ENCODE measurements at regions not wholly inside any gene's neighbourhood (a gene's known extent, or its start where the extent isn't known, plus 50 kb on each side); places are given as distances from the start of the nearest gene placed in this dataset.

- H3K4me1 Mint-ChIP-seq = no peaks in the 10 kb centered on the region
- DNase-seq = no peak
- H3K36me3 ChIP-seq (ENCODE audit: insufficient read depth, low read length) = no peaks in the 10 kb centered on the region
- peaks cover 14 to 15% of the 10 kb centered on the region in 2 donors for H3K27me3 Mint-ChIP-seq
- CTCF ChIA-PET = interaction anchor here (1.1 kb wide), 1 partner anchor 27 kb away, joined by 3 read pairs; no protein-coding TSS in a partner anchor
- H3K4me1 ChIP-seq (ENCODE audit: insufficient read depth, low read length) = no peaks in the 10 kb centered on the region
- no peaks in the 10 kb centered on the region for H3K36me3 Mint-ChIP-seq
- POLR2A ChIA-PET = no interaction called here
- H3K9me3 Mint-ChIP-seq = no peaks in the 10 kb centered on the region
- no peak overlapping the region for H3K27ac ChIP-seq (ENCODE audit: low read depth, low read length)
- H3K4me3 ChIP-seq (ENCODE audit: low read length) = no peak overlapping the region
- no peaks in the 10 kb centered on the region for H3K9me3 ChIP-seq (ENCODE audit: low read length)
- peak overlapping the region in 1 of 8 donors; percentile 88 for H3K27ac Mint-ChIP-seq
- no peaks in the 10 kb centered on the region for H3K27me3 ChIP-seq (ENCODE audit: insufficient read depth, low read length, poor library complexity, severe bottlenecking)
- H3K4me3 Mint-ChIP-seq = no peak overlapping the region
Observed at GRCh38 chr14:99347561-99347960, 75.6 kb upstream of the BCL11B start.

- Mint-ChIP-seq H3K27me3 (peaks cover 10 to 12% of the 10 kb centered on the region in 2 donors), H3K4me3 (no peak overlapping the region), H3K9me3 (no peaks in the 10 kb centered on the region), H3K4me1 (no peaks in the 10 kb centered on the region), H3K27ac (no peak overlapping the region), H3K36me3 (no peaks in the 10 kb centered on the region)
- H3K27me3 ChIP-seq (ENCODE audit: insufficient read depth, low read length, poor library complexity, severe bottlenecking) = no peaks in the 10 kb centered on the region
- POLR2A ChIA-PET = no interaction called here
- no peak overlapping the region for H3K4me3 ChIP-seq (ENCODE audit: low read length)
- DNase-seq = no peak
- no peak overlapping the region for H3K27ac ChIP-seq (ENCODE audit: low read depth, low read length)
- no peaks in the 10 kb centered on the region for H3K36me3 ChIP-seq (ENCODE audit: insufficient read depth, low read length)
- H3K9me3 ChIP-seq (ENCODE audit: low read length) = no peaks in the 10 kb centered on the region
- CTCF ChIA-PET = interaction anchor here (1.1 kb wide), 1 partner anchor 26 kb away, joined by 3 read pairs; no protein-coding TSS in a partner anchor
- H3K4me1 ChIP-seq (ENCODE audit: insufficient read depth, low read length) = no peaks in the 10 kb centered on the region
Observed at GRCh38 chr14:99346470-99347080, 74.6 kb upstream of the BCL11B start.

DNA sequence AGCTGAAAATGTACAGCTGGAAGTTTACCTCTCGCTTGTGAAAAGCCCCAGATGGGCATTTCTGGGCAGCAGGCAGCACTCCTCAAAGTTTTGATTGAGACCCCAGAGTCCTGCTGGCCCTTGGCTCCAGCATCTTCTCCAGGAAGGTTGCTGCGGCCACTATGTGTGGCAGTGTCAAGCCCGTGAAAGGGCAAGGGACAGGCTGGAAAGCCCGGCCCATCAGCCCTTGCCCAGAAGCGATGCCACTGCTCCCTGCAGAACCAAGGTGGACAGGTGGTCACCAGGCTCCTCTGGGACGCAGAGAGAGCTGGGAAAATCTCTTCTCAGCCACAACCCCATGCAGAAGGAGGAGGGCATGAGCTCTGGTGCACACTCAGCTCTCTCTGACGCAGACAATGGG is 73.5 kb upstream of the BCL11B start:
- no peaks in the 10 kb centered on the region for H3K9me3 ChIP-seq (ENCODE audit: low read length)
- Mint-ChIP-seq H3K27ac (no peak overlapping the region), H3K27me3 (peaks cover 12 to 15% of the 10 kb centered on the region in 2 donors), H3K4me1 (no peaks in the 10 kb centered on the region), H3K36me3 (no peaks in the 10 kb centered on the region), H3K9me3 (no peaks in the 10 kb centered on the region), H3K4me3 (no peak overlapping the region)
- ChIA-PET POLR2A (no interaction called here), CTCF (interaction anchor here (0.6 kb wide), 1 partner anchor 309 kb away, joined by 4 read pairs; no protein-coding TSS in a partner anchor)
- H3K4me1 ChIP-seq (ENCODE audit: insufficient read depth, low read length) = no peaks in the 10 kb centered on the region
- no peak for DNase-seq
- H3K4me3 ChIP-seq (ENCODE audit: low read length) = no peak overlapping the region
- no peaks in the 10 kb centered on the region for H3K36me3 ChIP-seq (ENCODE audit: insufficient read depth, low read length)
- H3K27me3 ChIP-seq (ENCODE audit: insufficient read depth, low read length, poor library complexity, severe bottlenecking) = no peaks in the 10 kb centered on the region
- H3K27ac ChIP-seq (ENCODE audit: low read depth, low read length) = no peak overlapping the region

- H3K27ac Mint-ChIP-seq = peak overlapping the region in 1 of 8 donors; percentile 6
- DNase-seq = no peak
- Histone ChIP-seq H3K27me3 (ENCODE audit: insufficient read depth, low read length, poor library complexity, severe bottlenecking) (no peaks in the 10 kb centered on the region), H3K4me3 (ENCODE audit: low read length) (no peak overlapping the region), H3K36me3 (ENCODE audit: insufficient read depth, low read length) (no peaks in the 10 kb centered on the region), H3K4me1 (ENCODE audit: insufficient read depth, low read length) (no peaks in the 10 kb centered on the region), H3K27ac (ENCODE audit: low read depth, low read length) (no peak overlapping the region), H3K9me3 (ENCODE audit: low read length) (no peaks in the 10 kb centered on the region)
- H3K4me1 Mint-ChIP-seq = no peaks in the 10 kb centered on the region
- POLR2A ChIA-PET = no interaction called here
- H3K36me3 Mint-ChIP-seq = peaks cover 0 to 4% (median 0%) of the 10 kb centered on the region in 3 donors
- H3K9me3 Mint-ChIP-seq = no peaks in the 10 kb centered on the region
- H3K27me3 Mint-ChIP-seq = peaks cover 21 to 24% of the 10 kb centered on the region in 2 donors
- no peak overlapping the region for H3K4me3 Mint-ChIP-seq
- CTCF ChIA-PET = no interaction called here
Observed at GRCh38 chr14:99344051-99344758, 72.2 kb upstream of the BCL11B start.

DNA sequence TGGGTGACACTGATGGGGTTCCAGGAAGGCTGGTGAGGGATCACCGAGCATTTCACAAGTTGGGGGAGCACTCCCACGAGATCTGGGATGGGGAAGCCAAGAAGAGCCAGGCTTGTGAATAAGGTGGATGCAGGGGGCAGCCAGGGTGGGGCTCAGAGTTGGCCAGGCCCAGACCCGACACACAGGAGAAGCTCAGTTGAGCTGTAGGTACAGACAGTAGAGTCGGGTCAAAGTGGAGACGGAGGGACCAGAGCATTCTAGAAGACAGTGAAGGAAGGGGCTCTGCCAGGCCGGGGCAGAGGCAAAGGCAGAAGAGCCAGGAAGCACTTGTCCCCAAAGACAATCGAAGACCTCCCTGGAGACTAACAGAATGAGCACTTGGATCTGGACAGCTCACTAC is 70.9 kb upstream of the BCL11B start:
- Histone ChIP-seq H3K4me1 (ENCODE audit: insufficient read depth, low read length) (no peaks in the 10 kb centered on the region), H3K9me3 (ENCODE audit: low read length) (no peaks in the 10 kb centered on the region), H3K4me3 (ENCODE audit: low read length) (no peak overlapping the region), H3K27me3 (ENCODE audit: insufficient read depth, low read length, poor library complexity, severe bottlenecking) (no peaks in the 10 kb centered on the region), H3K27ac (ENCODE audit: low read depth, low read length) (no peak overlapping the region), H3K36me3 (ENCODE audit: insufficient read depth, low read length) (no peaks in the 10 kb centered on the region)
- Mint-ChIP-seq H3K36me3 (peaks cover 0 to 5% (median 0%) of the 10 kb centered on the region in 3 donors), H3K9me3 (no peaks in the 10 kb centered on the region), H3K4me1 (no peaks in the 10 kb centered on the region), H3K27ac (no peak overlapping the region), H3K27me3 (peaks cover 20 to 37% of the 10 kb centered on the region in 2 donors), H3K4me3 (no peak overlapping the region)
- CTCF ChIA-PET = no interaction called here
- POLR2A ChIA-PET = no interaction called here
- no peak for DNase-seq

- CTCF ChIA-PET = no interaction called here
- H3K27me3 Mint-ChIP-seq = peaks cover 18 to 42% of the 10 kb centered on the region in 2 donors
- Histone ChIP-seq H3K4me3 (ENCODE audit: low read length) (no peak overlapping the region), H3K36me3 (ENCODE audit: insufficient read depth, low read length) (no peaks in the 10 kb centered on the region), H3K27ac (ENCODE audit: low read depth, low read length) (no peak overlapping the region), H3K4me1 (ENCODE audit: insufficient read depth, low read length) (no peaks in the 10 kb centered on the region), H3K9me3 (ENCODE audit: low read length) (no peaks in the 10 kb centered on the region), H3K27me3 (ENCODE audit: insufficient read depth, low read length, poor library complexity, severe bottlenecking) (no peaks in the 10 kb centered on the region)
- POLR2A ChIA-PET = no interaction called here
- DNase-seq = no peak
- no peak overlapping the region for H3K4me3 Mint-ChIP-seq
- H3K27ac Mint-ChIP-seq = peak overlapping the region in 1 of 8 donors; percentile 36
- H3K9me3 Mint-ChIP-seq = no peaks in the 10 kb centered on the region
- peaks cover 0 to 5% (median 0%) of the 10 kb centered on the region in 3 donors for H3K36me3 Mint-ChIP-seq
- H3K4me1 Mint-ChIP-seq = no peaks in the 10 kb centered on the region
Observed at GRCh38 chr14:99342204-99342603, 70.2 kb upstream of the BCL11B start.

DNA sequence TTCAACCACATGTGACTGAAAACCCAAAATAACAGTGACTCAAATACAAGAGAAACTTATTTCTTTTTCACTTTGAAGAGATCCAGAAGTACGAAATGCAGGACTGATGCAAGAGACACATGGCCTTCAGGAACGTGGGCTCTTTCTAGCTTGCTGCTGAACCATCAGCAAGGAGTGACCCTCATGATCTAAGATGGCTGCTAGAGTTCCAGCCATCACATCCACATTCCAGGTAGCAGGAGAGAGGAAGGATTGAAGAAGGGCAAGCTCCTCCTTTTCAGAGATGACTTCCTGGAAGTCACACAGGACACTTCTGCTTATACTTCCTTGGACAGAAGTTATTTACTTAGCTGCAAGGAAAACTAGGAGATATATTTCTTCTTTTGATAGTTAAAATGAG is 67.6 kb upstream of the BCL11B start:
- H3K27ac Mint-ChIP-seq = no peak overlapping the region
- H3K9me3 Mint-ChIP-seq = no peaks in the 10 kb centered on the region
- H3K27me3 Mint-ChIP-seq = peaks cover 13 to 40% of the 10 kb centered on the region in 2 donors
- H3K4me3 ChIP-seq (ENCODE audit: low read length) = no peak overlapping the region
- DNase-seq = no peak
- H3K4me3 Mint-ChIP-seq = no peak overlapping the region
- ChIA-PET POLR2A (no interaction called here), CTCF (interaction anchor here (1.4 kb wide), 1 partner anchor 20 kb away, joined by 3 read pairs; no protein-coding TSS in a partner anchor)
- no peaks in the 10 kb centered on the region for H3K4me1 ChIP-seq (ENCODE audit: insufficient read depth, low read length)
- H3K9me3 ChIP-seq (ENCODE audit: low read length) = no peaks in the 10 kb centered on the region
- H3K4me1 Mint-ChIP-seq = no peaks in the 10 kb centered on the region
- no peaks in the 10 kb centered on the region for H3K27me3 ChIP-seq (ENCODE audit: insufficient read depth, low read length, poor library complexity, severe bottlenecking)
- peaks cover 0 to 5% (median 0%) of the 10 kb centered on the region in 3 donors for H3K36me3 Mint-ChIP-seq
- no peak overlapping the region for H3K27ac ChIP-seq (ENCODE audit: low read depth, low read length)
- H3K36me3 ChIP-seq (ENCODE audit: insufficient read depth, low read length) = no peaks in the 10 kb centered on the region

DNA sequence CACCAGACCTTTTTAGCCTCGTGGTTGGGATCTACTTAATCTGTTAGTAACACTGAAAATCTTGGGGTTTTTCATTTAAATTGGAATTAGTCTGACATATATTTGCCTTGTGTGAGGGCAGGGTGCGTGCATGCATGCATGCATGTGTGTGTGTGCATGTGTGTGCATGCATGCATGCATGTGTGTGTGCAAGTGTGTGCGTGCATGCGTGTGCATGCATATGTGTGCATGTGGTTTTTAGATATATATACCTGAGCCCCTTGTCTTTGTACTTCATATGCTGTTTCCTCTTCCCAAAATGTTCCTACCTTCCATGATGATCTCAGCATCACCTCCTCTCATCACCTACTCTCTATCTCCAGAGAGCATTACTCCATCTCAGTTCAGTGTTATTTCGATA is 66.3 kb upstream of the BCL11B start:
- ChIA-PET POLR2A (no interaction called here), CTCF (no interaction called here)
- H3K27me3 Mint-ChIP-seq = peaks cover 11 to 41% of the 10 kb centered on the region in 2 donors
- Histone ChIP-seq H3K36me3 (ENCODE audit: insufficient read depth, low read length) (no peaks in the 10 kb centered on the region), H3K4me1 (ENCODE audit: insufficient read depth, low read length) (no peaks in the 10 kb centered on the region), H3K27me3 (ENCODE audit: insufficient read depth, low read length, poor library complexity, severe bottlenecking) (no peaks in the 10 kb centered on the region), H3K27ac (ENCODE audit: low read depth, low read length) (no peak overlapping the region), H3K4me3 (ENCODE audit: low read length) (no peak overlapping the region), H3K9me3 (ENCODE audit: low read length) (no peaks in the 10 kb centered on the region)
- DNase-seq = no peak
- H3K9me3 Mint-ChIP-seq = no peaks in the 10 kb centered on the region
- no peaks in the 10 kb centered on the region for H3K4me1 Mint-ChIP-seq
- H3K27ac Mint-ChIP-seq = no peak overlapping the region
- peaks cover 0 to 5% (median 0%) of the 10 kb centered on the region in 3 donors for H3K36me3 Mint-ChIP-seq
- H3K4me3 Mint-ChIP-seq = no peak overlapping the region
